ENCODE measurements at regions not wholly inside any gene's neighbourhood (a gene's known extent, or its start where the extent isn't known, plus 50 kb on each side); places are given as distances from the start of the nearest gene placed in this dataset.
"Not testable (repeated sequence)": the region's sequence is repeated elsewhere in the genome, so short reads cannot be mapped to it uniquely, and the experiment has no call there.

DNA sequence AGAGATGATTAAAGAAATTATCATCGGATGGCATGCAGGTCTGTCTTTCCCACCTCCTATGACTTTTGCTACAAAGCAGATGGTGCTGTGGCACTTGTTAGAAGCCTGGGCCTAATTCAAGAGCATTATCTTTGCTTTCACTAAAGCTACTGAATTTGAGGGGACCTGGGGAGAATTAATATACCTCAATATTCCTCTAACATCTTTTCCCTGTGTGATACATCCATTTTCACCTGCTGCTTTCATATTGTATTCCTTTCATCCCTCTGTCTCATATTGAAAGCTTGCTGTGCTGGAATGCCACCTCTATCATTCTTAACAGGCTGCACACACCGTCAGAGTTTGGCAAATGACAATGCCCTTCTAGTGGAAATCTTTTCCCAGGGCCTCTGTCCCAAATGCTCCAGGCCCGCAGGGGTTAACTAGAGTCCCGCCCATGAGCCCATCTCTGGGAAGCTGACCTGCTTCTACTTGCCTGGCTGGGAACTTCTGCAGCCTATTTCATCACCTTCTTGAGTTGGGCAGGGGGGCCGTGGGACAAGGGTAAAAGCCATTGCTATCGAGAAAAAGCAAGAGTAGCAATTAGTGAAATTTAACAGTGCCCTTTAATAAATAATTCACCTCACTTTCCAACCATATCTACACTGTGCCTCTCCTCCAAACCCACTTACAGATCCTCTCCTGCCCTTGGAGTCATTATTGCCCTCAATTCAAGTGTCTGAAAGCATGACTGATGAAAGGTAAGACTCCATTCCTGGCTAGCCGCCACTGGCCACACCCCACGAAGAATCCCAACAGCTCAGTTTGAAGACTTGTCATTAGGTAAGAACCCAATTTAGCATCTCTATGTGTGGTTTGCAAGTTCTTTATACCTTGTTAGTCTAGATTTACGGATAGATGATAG is 126.7 kb upstream of the BTG1 start:
- DNase-seq (ENCODE audit: low read depth in 3 of 3), result no peak

DNA sequence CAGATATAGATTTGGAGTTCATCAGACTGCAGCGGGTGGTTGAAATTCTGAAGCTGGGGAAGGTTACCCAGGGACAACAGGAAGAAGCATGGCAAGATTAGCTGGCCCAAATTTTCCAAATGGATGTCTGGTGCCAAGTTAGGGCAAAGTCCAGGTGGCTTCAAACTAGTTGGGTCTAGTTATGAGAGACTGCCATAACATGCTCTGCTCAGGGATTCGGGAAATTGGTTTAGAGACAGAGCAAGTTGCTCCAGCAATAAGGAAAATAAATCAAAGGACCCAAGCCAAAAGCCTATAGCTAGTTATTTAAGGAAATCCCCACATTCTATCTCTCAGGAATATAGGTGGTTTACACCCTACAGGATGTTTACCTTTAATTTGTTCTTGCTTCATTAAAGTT is 125.7 kb upstream of the BTG1 start:
- no peak for DNase-seq (ENCODE audit: low read depth in 3 of 3)

DNA sequence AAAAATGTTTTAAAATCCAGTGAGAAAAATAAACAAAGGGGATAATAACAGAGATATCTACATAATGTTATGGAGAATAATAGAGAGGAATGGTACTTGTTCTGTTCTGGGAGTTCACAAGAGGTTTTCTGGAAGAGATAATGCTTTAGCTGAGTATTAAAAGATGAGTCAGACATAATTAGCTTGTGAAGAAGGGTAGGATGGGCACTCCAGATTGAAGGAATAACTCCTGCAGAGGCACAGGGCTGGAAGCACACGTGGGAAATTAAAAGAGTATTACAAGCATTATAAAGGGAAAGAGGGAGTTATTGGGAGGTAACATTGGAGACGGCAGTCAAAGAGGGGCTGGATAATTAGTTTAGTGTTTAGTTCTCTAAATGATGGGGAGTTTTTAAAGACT is 124.9 kb upstream of the BTG1 start:
- DNase-seq (ENCODE audit: low read depth in 3 of 3), result no peak

GRCh38 chr12:92268946-92269345 is 123.3 kb upstream of the BTG1 start:
- DNase-seq (ENCODE audit: low read depth in 3 of 3), result no peak

- DNase-seq (ENCODE audit: low read depth in 3 of 3), result no peak
Observed at GRCh38 chr12:92261692-92262091, 116.0 kb upstream of the BTG1 start.

- no peak for DNase-seq (ENCODE audit: low read depth in 3 of 3)
Observed at GRCh38 chr12:92261071-92261470, 115.4 kb upstream of the BTG1 start.

GRCh38 chr12:92259696-92260251 is 114.1 kb upstream of the BTG1 start:
- DNase-seq (ENCODE audit: low read depth in 3 of 3), result no peak

GRCh38 chr12:92259291-92259690 is 113.6 kb upstream of the BTG1 start:
- no peak for DNase-seq (ENCODE audit: low read depth in 3 of 3)

DNA sequence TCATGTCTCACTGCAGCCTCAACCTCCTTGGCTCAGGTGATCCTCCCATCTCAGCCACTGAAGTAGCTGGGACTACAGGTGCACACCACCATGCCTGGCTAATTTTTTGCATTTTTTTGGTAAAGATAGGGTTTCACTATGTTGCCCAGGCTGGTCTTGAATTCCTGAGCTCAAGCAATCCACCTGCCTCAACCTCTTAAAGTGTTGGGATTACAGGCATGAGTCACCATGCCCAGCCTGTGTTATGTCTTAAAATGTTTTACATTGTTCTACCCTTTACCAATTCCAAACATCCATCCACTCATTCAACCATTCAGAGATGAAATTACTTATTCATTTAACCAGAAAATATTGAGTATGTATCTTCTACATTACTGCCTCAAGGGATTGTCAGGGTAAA is 111.6 kb upstream of the BTG1 start:
- no peak for DNase-seq (ENCODE audit: low read depth in 3 of 3)

DNA sequence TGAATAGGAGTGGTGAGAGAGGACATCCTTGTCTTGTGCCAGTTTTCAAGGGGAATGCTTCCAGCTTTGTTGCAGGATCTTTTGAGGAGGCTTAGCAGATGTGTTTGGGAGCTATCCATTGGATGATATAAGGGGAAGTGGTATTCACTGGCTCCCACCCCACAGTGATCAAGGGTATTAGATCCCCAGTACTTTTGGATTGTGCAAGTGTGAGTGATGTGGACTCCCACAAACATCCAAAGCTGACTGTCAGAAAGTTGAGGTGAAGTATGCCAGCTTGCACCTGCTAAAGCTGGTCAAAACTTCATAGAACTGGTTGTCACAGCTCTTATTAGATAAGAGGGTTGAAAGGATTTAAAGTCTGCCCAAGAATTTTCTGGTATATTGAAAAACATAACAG is 110.1 kb upstream of the BTG1 start:
- DNase-seq (ENCODE audit: low read depth in 3 of 3), result no peak

- DNase-seq (ENCODE audit: low read depth in 3 of 3), result no peak
Observed at GRCh38 chr12:92253301-92253700, 107.7 kb upstream of the BTG1 start.

- no peak for DNase-seq (ENCODE audit: low read depth in 3 of 3)
Observed at GRCh38 chr12:92248977-92249376, 103.3 kb upstream of the BTG1 start.

GRCh38 chr12:92244036-92244435 is 98.4 kb upstream of the BTG1 start:
- DNase-seq (ENCODE audit: low read depth in 3 of 3), result no peak

GRCh38 chr12:92242907-92243306 is 97.3 kb upstream of the BTG1 start:
- no peak for DNase-seq (ENCODE audit: low read depth in 3 of 3)

DNA sequence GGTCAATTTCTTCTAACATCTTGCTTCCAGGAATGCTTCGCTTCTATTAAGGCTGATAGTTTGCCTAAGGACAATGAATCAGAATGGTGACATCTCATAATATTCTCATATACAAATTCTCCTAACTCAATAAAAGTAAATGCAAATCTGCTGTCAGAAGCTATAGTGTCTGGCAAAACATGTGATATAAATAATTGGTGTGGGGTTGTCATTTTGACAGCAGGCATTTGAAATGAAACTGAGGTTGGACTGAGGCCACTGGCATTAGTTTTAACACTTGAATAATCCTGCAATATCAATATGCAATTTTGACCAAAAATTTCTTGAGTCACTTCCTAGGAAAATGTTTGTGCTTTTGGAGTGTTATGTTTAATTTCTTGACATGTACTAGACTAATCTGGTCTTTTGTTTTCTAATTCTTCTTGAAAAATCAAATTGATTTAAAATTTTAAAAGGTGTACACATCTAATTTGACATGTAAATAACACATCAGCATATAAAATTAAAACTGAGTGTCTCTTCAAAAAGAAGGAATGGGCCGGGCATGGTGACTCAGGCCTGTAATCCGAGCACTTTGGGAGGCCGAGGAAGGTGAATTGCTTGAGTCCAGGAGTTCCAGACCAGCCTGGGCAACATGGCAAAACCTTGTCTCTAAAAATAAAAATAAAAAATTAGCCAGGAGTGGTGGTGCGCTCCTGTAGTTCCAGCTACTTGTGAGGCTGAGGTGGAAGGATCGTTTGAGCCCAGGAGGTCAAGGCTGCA is 92.3 kb upstream of the BTG1 start:
- DNase-seq (ENCODE audit: low read depth in 3 of 3), result no peak

DNA sequence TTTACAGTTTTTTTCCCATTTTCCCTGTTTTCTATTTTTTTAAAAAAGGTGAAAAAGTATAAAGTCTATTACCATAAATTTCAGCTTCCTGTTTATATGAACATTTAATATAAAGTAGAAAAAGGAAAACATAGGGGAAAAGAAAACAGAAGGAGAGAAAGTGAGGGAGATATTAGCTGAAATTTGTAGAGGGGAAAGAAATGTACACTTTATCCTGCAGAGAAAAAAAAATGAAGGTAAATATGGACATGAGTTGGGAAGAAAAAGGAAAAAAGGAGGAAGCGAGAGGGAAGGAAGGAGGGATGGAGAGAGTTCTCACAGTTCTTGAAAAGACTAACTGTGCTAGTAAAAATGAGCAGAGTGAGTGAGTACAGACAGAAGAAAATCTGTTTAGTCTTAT is 91.6 kb upstream of the BTG1 start:
- DNase-seq (ENCODE audit: low read depth in 3 of 3), result no peak

GRCh38 chr12:92235703-92236472 is 90.2 kb upstream of the BTG1 start:
- no peak for DNase-seq (ENCODE audit: low read depth in 3 of 3)

- no peak for DNase-seq (ENCODE audit: low read depth in 3 of 3)
Observed at GRCh38 chr12:92234533-92234932, 88.9 kb upstream of the BTG1 start.

DNA sequence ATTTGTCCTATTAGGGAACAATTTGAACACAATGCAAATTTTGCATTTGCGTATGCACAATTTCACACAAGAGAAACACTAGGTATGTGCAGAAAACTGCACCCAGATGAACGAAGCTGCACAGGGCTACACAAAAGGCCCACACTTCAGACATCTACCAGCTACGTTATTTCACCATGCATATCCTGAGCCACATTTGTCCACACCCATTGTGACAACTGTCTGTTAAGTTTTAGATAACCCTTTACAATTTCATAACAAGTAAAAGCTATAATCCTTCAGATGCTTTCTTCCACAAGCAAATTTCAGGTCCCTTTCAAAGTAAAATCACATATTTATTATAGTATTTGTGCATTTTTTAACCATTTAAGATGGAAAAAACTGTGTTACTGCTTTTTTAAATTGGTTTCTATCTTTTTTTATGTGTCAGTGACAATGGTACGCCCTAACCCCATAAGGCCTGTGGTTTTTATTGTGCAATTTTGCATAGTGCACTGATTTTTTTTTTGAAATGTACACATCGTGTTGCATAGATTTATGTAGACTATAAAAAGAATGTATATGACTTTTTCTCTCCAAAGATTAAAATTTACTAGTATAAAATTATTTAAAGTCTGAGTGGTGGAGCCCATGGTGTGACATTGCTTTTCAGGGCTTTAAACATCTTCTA is 87.8 kb upstream of the BTG1 start:
- DNase-seq (ENCODE audit: low read depth in 3 of 3), result no peak

DNA sequence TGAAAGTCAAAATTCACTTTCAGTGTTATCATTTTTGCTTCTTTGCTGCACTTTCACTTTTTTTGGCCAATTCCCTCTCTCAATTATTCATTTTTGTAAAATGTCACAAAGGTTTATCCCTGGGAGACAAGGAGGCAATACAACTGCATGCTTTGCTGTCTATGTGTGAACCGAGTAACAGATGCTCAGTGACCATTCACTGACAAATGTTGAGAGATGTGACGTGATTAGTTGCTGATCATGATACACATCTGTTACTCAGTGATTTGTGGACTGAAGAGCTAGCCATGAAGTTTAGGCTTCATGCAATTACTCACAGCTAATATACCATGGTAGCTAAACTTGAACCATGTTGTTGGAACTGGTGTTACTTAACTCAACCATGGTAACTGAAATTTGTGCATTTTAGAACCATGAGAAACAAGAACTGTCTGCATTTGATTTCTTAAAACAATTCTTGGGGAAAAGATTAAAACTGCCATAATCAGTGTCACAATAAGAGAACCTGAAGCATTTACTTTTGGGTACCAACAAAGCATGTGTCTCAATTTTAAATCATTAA is 86.8 kb upstream of the BTG1 start:
- not testable (repeated sequence) for DNase-seq (ENCODE audit: low read depth in 3 of 3)

DNA sequence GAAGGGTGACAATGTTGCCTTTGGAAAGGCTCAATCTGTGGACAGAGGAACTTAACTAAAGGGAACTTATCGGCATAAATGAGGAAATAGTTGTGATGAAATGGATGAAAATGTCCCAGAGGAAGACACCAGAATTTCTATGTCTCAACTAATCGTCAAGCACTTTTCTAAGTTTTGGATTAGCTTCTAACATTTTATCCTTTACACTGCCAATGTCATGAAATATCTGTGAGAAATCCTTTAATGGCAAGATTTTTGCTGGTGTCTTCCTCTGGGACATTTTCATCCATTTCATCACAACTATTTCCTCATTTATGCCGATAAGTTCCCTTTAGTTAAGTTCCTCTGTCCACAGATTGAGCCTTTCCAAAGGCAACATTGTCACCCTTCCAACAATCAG is 86.3 kb upstream of the BTG1 start:
- DNase-seq (ENCODE audit: low read depth in 3 of 3), result not testable (repeated sequence)

Measured in stimulated activated CD4-positive, alpha-beta T cell treated with anti-CD3 and anti-CD28 coated beads, TNF-alpha, amount 100 ng/mL, for 48 hours (primary cell).